Nephron progenitor cell (in vitro differentiated cells): ENCODE measurements at regions not wholly inside any gene's neighbourhood (a gene's known extent, or its start where the extent isn't known, plus 50 kb on each side); places are given as distances from the start of the nearest gene placed in this dataset.
A peak's percentile ranks its signal among the peaks of the same experiment; 100 is the strongest.

Source experiments
- DNase-seq: peaks from one replicate; pipeline ENCODE4 v3.0.0; 2021
- H3K27ac Mint-ChIP-seq: 2 replicates; pipeline ENCODE4 v1.8.0; 2021; ENCODE audit warnings: mild to moderate bottlenecking, moderate library complexity, mixed read lengths
- H3K27me3 Mint-ChIP-seq: 2 replicates; pipeline ENCODE4 v1.8.0; 2021; ENCODE audit warnings: mild to moderate bottlenecking, low read depth, mixed read lengths; ENCODE audit not compliant: poor library complexity
- H3K36me3 Mint-ChIP-seq: 2 replicates; pipeline ENCODE4 v1.8.0; 2021; ENCODE audit warnings: low read depth, mixed read lengths
- H3K4me1 Mint-ChIP-seq: 2 replicates; pipeline ENCODE4 v1.8.0; 2021; ENCODE audit warnings: mixed read lengths
- H3K4me3 Mint-ChIP-seq: 2 replicates; pipeline ENCODE4 v1.8.0; 2021; ENCODE audit warnings: mild to moderate bottlenecking, moderate library complexity, mixed read lengths
- H3K9me3 Mint-ChIP-seq: 2 replicates; pipeline ENCODE4 v1.8.0; 2021; ENCODE audit warnings: mild to moderate bottlenecking, moderate library complexity, mixed read lengths
- CTCF ChIP-seq: fragments of 200-600 bp; sonication (generic); IDR thresholded peaks from 2 replicates; pipeline ENCODE4 v1.5.0; 2021; ENCODE audit warnings: antibody characterized with exemption

GRCh38 chr6:170067181-170067641 lies 223.7 kb downstream of the DLL1 start:
- no peak overlapping the region for H3K27ac Mint-ChIP-seq
- H3K4me1 Mint-ChIP-seq, result peaks cover 33% of the 10 kb centered on the region
- H3K4me3 Mint-ChIP-seq, result no peak overlapping the region
- no peak for DNase-seq
- H3K36me3 Mint-ChIP-seq, result peaks cover 5% of the 10 kb centered on the region
- TF ChIP-seq CTCF, result no peak
- peaks cover 8% of the 10 kb centered on the region for H3K27me3 Mint-ChIP-seq
- peaks cover 30% of the 10 kb centered on the region for H3K9me3 Mint-ChIP-seq

GRCh38 chr6:170066679-170067078 lies 224.2 kb downstream of the DLL1 start:
- DNase-seq, result no peak
- peaks cover 8% of the 10 kb centered on the region for H3K27me3 Mint-ChIP-seq
- no peak for TF ChIP-seq CTCF
- no peak overlapping the region for H3K4me3 Mint-ChIP-seq
- H3K4me1 Mint-ChIP-seq, result peaks cover 35% of the 10 kb centered on the region
- no peak overlapping the region for H3K27ac Mint-ChIP-seq
- peaks cover 5% of the 10 kb centered on the region for H3K36me3 Mint-ChIP-seq
- peaks cover 25% of the 10 kb centered on the region for H3K9me3 Mint-ChIP-seq

GRCh38 chr6:170063851-170064602 lies 226.9 kb downstream of the DLL1 start:
- no peak for TF ChIP-seq CTCF
- Mint-ChIP-seq H3K27me3 (peaks cover 14% of the 10 kb centered on the region), H3K4me3 (no peak overlapping the region), H3K4me1 (peaks cover 51% of the 10 kb centered on the region), H3K9me3 (peaks cover under 1% of the 10 kb centered on the region), H3K36me3 (no peaks in the 10 kb centered on the region), H3K27ac (no peak overlapping the region)
- peak; percentile 34 for DNase-seq

GRCh38 chr6:170063431-170063830 lies 227.4 kb downstream of the DLL1 start:
- Mint-ChIP-seq H3K27me3 (peaks cover 18% of the 10 kb centered on the region), H3K36me3 (no peaks in the 10 kb centered on the region), H3K4me3 (no peak overlapping the region), H3K4me1 (peaks cover 51% of the 10 kb centered on the region), H3K9me3 (no peaks in the 10 kb centered on the region), H3K27ac (peak overlapping the region; percentile 92)
- peak; percentile 28 for DNase-seq
- no peak for TF ChIP-seq CTCF

- H3K4me1 Mint-ChIP-seq, result peaks cover 51% of the 10 kb centered on the region
- H3K9me3 Mint-ChIP-seq, result no peaks in the 10 kb centered on the region
- no peak overlapping the region for H3K4me3 Mint-ChIP-seq
- H3K27ac Mint-ChIP-seq, result peak overlapping the region; percentile 92
- no peak for TF ChIP-seq CTCF
- peaks cover 22% of the 10 kb centered on the region for H3K27me3 Mint-ChIP-seq
- no peaks in the 10 kb centered on the region for H3K36me3 Mint-ChIP-seq
- DNase-seq, result no peak
These were observed 228.0 kb downstream of the DLL1 start for GRCh38 chr6:170062915-170063241.
